HepG2 (cell line): ENCODE measurements at regions not wholly inside any gene's neighbourhood (a gene's known extent, or its start where the extent isn't known, plus 50 kb on each side); places are given as distances from the start of the nearest gene placed in this dataset.

ENCODE experiments used
- ARNT2 ChIP-seq: sonication (generic); formaldehyde crosslinking; IDR thresholded peaks from 2 replicates; pipeline ENCODE4 v1.8.0; 2022; ENCODE audit warnings: mild to moderate bottlenecking, low read depth, missing genetic modification reagents, moderate library complexity
- BCL3 ChIP-seq: sonication (generic); formaldehyde crosslinking; IDR thresholded peaks from 2 replicates; pipeline ENCODE4 v1.5.1; 2020; ENCODE audit warnings: mild to moderate bottlenecking, missing genetic modification reagents, moderate library complexity
- EP300 ChIP-seq, 3 experiments: sonication (generic) in 1 of 3; formaldehyde crosslinking in 1 of 3; IDR thresholded peaks; 2 replicates each; pipeline versions ENCODE4 v1.5.1 to v1.6.1; 2011 to 2020; ENCODE audit warnings: low read depth in 2 of 3, low read length in 2 of 3, borderline replicate concordance in 1 of 3, improper control_type of control experiment in 1 of 3, mild to moderate bottlenecking in 1 of 3, missing genetic modification reagents in 1 of 3, moderate library complexity in 1 of 3
- PHF8 ChIP-seq: sonication (generic); formaldehyde crosslinking; IDR thresholded peaks from 2 replicates; pipeline ENCODE4 v1.5.0; 2020; ENCODE audit warnings: missing genetic modification reagents
- POLR2AphosphoS2 ChIP-seq: IDR thresholded peaks from 2 replicates; pipeline ENCODE4 v1.6.1; 2011; ENCODE audit warnings: low read depth, low read length, improper control_type of control experiment
- POLR2AphosphoS5 ChIP-seq: IDR thresholded peaks from 2 replicates; pipeline ENCODE4 v1.6.1; 2012; ENCODE audit warnings: low read depth, low read length
- POLR2G ChIP-seq: fragments of 200-400 bp; formaldehyde crosslinking; IDR thresholded peaks from 2 replicates; pipeline ENCODE4 v1.6.1; 2018; ENCODE audit warnings: mild to moderate bottlenecking, low read depth, low read length, moderate library complexity
- RAD21 ChIP-seq: fragments of 450-650 bp; formaldehyde crosslinking; IDR thresholded peaks from 2 replicates; pipeline ENCODE4 v1.5.0; 2020; ENCODE audit warnings: mild to moderate bottlenecking
- SMAD1 ChIP-seq: sonication (generic); formaldehyde crosslinking; IDR thresholded peaks from 2 replicates; pipeline ENCODE4 v1.4.0; 2020; ENCODE audit warnings: missing genetic modification reagents, low read depth, mild to moderate bottlenecking, borderline replicate concordance
- ZBTB7A ChIP-seq: sonication (generic); formaldehyde crosslinking; IDR thresholded peaks from 2 replicates; pipeline ENCODE4 v1.8.0; 2022; ENCODE audit warnings: mild to moderate bottlenecking, missing genetic modification reagents
- ZFP36 ChIP-seq: fragments of 150-350 bp; IDR thresholded peaks from 2 replicates; pipeline ENCODE4 v1.6.1; 2018; ENCODE audit warnings: borderline replicate concordance, low read length, low read depth; ENCODE audit not compliant: partially characterized antibody
- ZNF543 ChIP-seq: sonication (generic); formaldehyde crosslinking; IDR thresholded peaks from 2 replicates; pipeline ENCODE4 v1.4.0; 2020; ENCODE audit warnings: mild to moderate bottlenecking, missing genetic modification reagents

GRCh38 chr2:155733091-155733853, 599.2 kb downstream of the NR4A2 start:
- TF ChIP-seq EP300 (IDR thresholded peaks at IDR 0.05; ENCODE audit: low read depth in 2 of 2, low read length in 2 of 2), result no peak
- no peak for TF ChIP-seq EP300 (CRISPR knock-in tag; IDR thresholded peaks at IDR 0.05; ENCODE audit: borderline replicate concordance)
- no peak for TF ChIP-seq ZNF543 (CRISPR knock-in tag)
- TF ChIP-seq PHF8, result no peak
- no peak for TF ChIP-seq BCL3 (CRISPR knock-in tag)
- no peak for TF ChIP-seq POLR2G
- no peak for TF ChIP-seq ZFP36
- TF ChIP-seq POLR2AphosphoS2, result no peak
- no peak for TF ChIP-seq ARNT2
- TF ChIP-seq POLR2AphosphoS5, result no peak
- TF ChIP-seq SMAD1 (CRISPR knock-in tag), result no peak
- no peak for TF ChIP-seq ZBTB7A (CRISPR knock-in tag)
- TF ChIP-seq RAD21, result no peak
